Gastroesophageal sphincter (tissue), 3 donors: ENCODE measurements at regions not wholly inside any gene's neighbourhood (a gene's known extent, or its start where the extent isn't known, plus 50 kb on each side); places are given as distances from the start of the nearest gene placed in this dataset.

ENCODE experiments used
- CTCF ChIP-seq, 4 experiments: fragments of 200-600 bp in 2 of 4; fragments of 450-650 bp in 2 of 4; sonication (generic) in 1 of 4; IDR thresholded peaks; one replicate each; pipeline ENCODE4 v1.5.1; 2017 to 2019; ENCODE audit warnings: antibody characterized with exemption in 4 of 4, mild to moderate bottlenecking in 2 of 4, moderate library complexity in 2 of 4
- POLR2A ChIP-seq, 2 donors: fragments of 450-650 bp; IDR thresholded peaks; one replicate each; pipeline ENCODE4 v1.6.1; 2017; ENCODE audit warnings: antibody characterized with exemption in 2 of 2, mild to moderate bottlenecking in 2 of 2, moderate library complexity in 1 of 2

- TF ChIP-seq CTCF (IDR thresholded peaks at IDR 0.05) (no peak), POLR2A (IDR thresholded peaks at IDR 0.05) (no peak)
Measured at GRCh38 chr1:56185493-56185892, 393.9 kb downstream of the PLPP3 start.
